ENCODE measurements at regions not wholly inside any gene's neighbourhood (a gene's known extent, or its start where the extent isn't known, plus 50 kb on each side); places are given as distances from the start of the nearest gene placed in this dataset.

- no peak for TF ChIP-seq CTCF (conservative IDR thresholded peaks at IDR 0.05; ENCODE audit: low read length)
- no peak for TF ChIP-seq EZH2phosphoT487 (IDR thresholded peaks at IDR 0.05; ENCODE audit: borderline replicate concordance)
Observed at GRCh38 chr21:35203093-35203977, 154.2 kb upstream of the RUNX1 start.
